ENCODE measurements at regions not wholly inside any gene's neighbourhood (a gene's known extent, or its start where the extent isn't known, plus 50 kb on each side); places are given as distances from the start of the nearest gene placed in this dataset.

GRCh38 chr19:28883241-28883693, 329.7 kb downstream of the UQCRFS1 start:
- no peak for DNase-seq (ENCODE audit: low spot score)

GRCh38 chr19:28882818-28883217, 330.1 kb downstream of the UQCRFS1 start:
- DNase-seq (ENCODE audit: low spot score), result no peak

- no peak for DNase-seq (ENCODE audit: low spot score)
Observed at GRCh38 chr19:28881616-28882015, 331.3 kb downstream of the UQCRFS1 start.

GRCh38 chr19:28880735-28881401, 332.1 kb downstream of the UQCRFS1 start:
- DNase-seq (ENCODE audit: low spot score), result no peak

GRCh38 chr19:28878862-28879566, 333.9 kb downstream of the UQCRFS1 start:
- DNase-seq (ENCODE audit: low spot score), result no peak

GRCh38 chr19:28876609-28877123, 336.3 kb downstream of the UQCRFS1 start:
- DNase-seq (ENCODE audit: low spot score), result no peak

- DNase-seq (ENCODE audit: low spot score), result no peak
Observed at GRCh38 chr19:28874742-28875141, 338.2 kb downstream of the UQCRFS1 start.

- DNase-seq (ENCODE audit: low spot score), result no peak
Observed at GRCh38 chr19:28873301-28873700, 339.6 kb downstream of the UQCRFS1 start.

GRCh38 chr19:28871099-28871725, 341.7 kb downstream of the UQCRFS1 start:
- DNase-seq (ENCODE audit: low spot score), result no peak

GRCh38 chr19:28869459-28869858, 343.5 kb downstream of the UQCRFS1 start:
- no peak for DNase-seq (ENCODE audit: low spot score)

- DNase-seq (ENCODE audit: low spot score), result no peak
Observed at GRCh38 chr19:28868836-28869235, 344.1 kb downstream of the UQCRFS1 start.

GRCh38 chr19:28867978-28868377, 345.0 kb downstream of the UQCRFS1 start:
- DNase-seq (ENCODE audit: low spot score), result no peak

GRCh38 chr19:28864577-28865042, 348.3 kb downstream of the UQCRFS1 start:
- no peak for DNase-seq (ENCODE audit: low spot score)

GRCh38 chr19:28864024-28864503, 348.9 kb downstream of the UQCRFS1 start:
- DNase-seq (ENCODE audit: low spot score), result no peak

GRCh38 chr19:28862238-28862637, 350.7 kb downstream of the UQCRFS1 start:
- DNase-seq (ENCODE audit: low spot score), result no peak

GRCh38 chr19:28859811-28860210, 353.1 kb downstream of the UQCRFS1 start:
- no peak for DNase-seq (ENCODE audit: low spot score)

GRCh38 chr19:28858933-28859332, 354.0 kb downstream of the UQCRFS1 start:
- DNase-seq (ENCODE audit: low spot score), result no peak

GRCh38 chr19:28857967-28858366, 355.0 kb downstream of the UQCRFS1 start:
- no peak for DNase-seq (ENCODE audit: low spot score)

- DNase-seq (ENCODE audit: low spot score), result no peak
Observed at GRCh38 chr19:28855216-28855615, 357.7 kb downstream of the UQCRFS1 start.

GRCh38 chr19:28847468-28847867, 365.5 kb downstream of the UQCRFS1 start:
- DNase-seq (ENCODE audit: low spot score), result no peak

- DNase-seq (ENCODE audit: low spot score), result no peak
Observed at GRCh38 chr19:28846094-28846812, 366.7 kb downstream of the UQCRFS1 start.

Data from left forelimb (tissue), 1 donor.